ENCODE measurements at regions not wholly inside any gene's neighbourhood (a gene's known extent, or its start where the extent isn't known, plus 50 kb on each side); places are given as distances from the start of the nearest gene placed in this dataset.

DNA sequence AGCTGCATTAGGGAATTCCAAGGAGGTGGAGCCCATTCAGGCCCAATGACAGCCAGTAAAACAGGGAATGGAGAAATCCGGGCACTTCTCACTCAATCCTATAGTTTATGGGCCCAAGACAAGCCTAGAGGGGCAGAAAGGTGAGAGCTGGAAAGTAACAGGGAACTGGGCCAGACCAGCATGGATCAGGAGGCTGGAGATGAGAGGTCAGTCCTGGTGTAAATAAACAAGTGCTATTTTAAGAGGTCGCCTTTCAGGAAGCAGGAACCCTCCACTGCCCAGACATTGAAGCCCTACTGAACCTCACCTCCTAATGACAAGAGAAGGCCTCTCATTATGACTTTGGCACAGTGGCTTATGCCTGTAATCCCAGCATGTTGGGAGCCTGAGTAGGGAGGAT, 57.2 kb upstream of the TGM3 start:
- ChIA-PET POLR2A (no interaction called here), CTCF (interaction anchor here (0.6 to 1.2 kb wide), 2 partner anchors 16 to 213 kb away, joined by 3 read pairs; no protein-coding TSS in a partner anchor)
- WGBS (ENCODE audit: missing lambda C conversion rate) = 54% methylated on average over 2 of the region's 2 CpGs

DNA sequence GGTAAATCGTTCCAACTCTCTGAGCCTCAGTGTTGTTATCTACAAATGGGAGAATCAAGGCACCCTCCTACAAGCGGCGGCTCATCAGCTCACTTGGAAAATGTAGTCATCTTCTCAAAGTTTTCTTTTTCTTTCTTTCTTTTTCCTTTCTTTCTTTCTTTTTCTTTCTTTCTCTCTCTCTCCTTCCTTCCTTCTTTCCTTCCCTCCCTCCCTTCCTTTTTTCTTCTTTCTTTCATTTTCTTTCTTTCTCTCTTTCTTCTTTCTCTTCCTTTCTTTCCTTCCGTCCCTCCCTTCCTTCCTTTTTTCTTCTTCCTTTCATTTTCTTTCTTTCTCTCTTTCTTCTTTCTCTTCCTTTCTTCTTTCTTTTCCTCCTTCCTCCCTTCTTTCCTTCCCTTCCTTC, 55.0 kb upstream of the TGM3 start:
- FAIRE-seq (no peak), DNase-seq (ENCODE audit: low read depth in 1 of 2, low spot score in 1 of 2) (no peak), ATAC-seq (no peak)
- ChIA-PET CTCF (interaction anchor here (0.6 kb wide), 1 partner anchor 52 kb away, joined by 3 read pairs; no protein-coding TSS in a partner anchor), POLR2A (interaction anchor here (0.7 kb wide), 1 partner anchor 281 kb away, joined by 3 read pairs; no protein-coding TSS in a partner anchor)
- Histone ChIP-seq H3K9me3 (no peaks in the 10 kb centered on the region), H3K4me2 (no peak overlapping the region), H3K27ac (no peak overlapping the region), H3K4me1 (no peaks in the 10 kb centered on the region), H3K4me3 (no peak overlapping the region)
- WGBS (ENCODE audit: missing lambda C conversion rate) = 74% methylated on average over 4 of the region's 4 CpGs
- TF ChIP-seq MYC (IDR thresholded peaks at IDR 0.05; ENCODE audit: borderline replicate concordance, low read length) (no peak), RARB (CRISPR knock-in tag; IDR thresholded peaks at IDR 0.05) (no peak), HOXB13 (CRISPR knock-in tag; IDR thresholded peaks at IDR 0.05; ENCODE audit: low read depth) (no peak), RNF2 (IDR thresholded peaks at IDR 0.05; ENCODE audit: borderline replicate concordance, low read depth) (no peak), FOXS1 (CRISPR knock-in tag; IDR thresholded peaks at IDR 0.05) (no peak), POLR2AphosphoS2 (conservative IDR thresholded peaks at IDR 0.05; ENCODE audit: low read length) (no peak), PHF8 (IDR thresholded peaks at IDR 0.05; ENCODE audit: borderline replicate concordance, low read depth) (no peak), ZNF302 (CRISPR knock-in tag; IDR thresholded peaks at IDR 0.05) (no peak)
- TF ChIP-seq, protein P1, sequence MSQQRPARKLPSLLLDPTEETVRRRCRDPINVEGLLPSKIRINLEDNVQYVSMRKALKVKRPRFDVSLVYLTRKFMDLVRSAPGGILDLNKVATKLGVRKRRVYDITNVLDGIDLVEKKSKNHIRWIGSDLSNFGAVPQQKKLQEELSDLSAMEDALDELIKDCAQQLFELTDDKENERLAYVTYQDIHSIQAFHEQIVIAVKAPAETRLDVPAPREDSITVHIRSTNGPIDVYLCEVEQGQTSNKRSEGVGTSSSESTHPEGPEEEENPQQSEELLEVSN (IDR thresholded peaks at IDR 0.05; ENCODE audit: borderline replicate concordance, low read depth) = no peak
- TF ChIP-seq, protein P2, sequence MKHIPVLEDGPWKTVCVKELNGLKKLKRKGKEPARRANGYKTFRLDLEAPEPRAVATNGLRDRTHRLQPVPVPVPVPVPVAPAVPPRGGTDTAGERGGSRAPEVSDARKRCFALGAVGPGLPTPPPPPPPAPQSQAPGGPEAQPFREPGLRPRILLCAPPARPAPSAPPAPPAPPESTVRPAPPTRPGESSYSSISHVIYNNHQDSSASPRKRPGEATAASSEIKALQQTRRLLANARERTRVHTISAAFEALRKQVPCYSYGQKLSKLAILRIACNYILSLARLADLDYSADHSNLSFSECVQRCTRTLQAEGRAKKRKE (CRISPR knock-in tag; IDR thresholded peaks at IDR 0.05; ENCODE audit: low read depth) = no peak

More for the DNA sequence above, 57.2 kb upstream of the TGM3 start:
- H3K4me1 ChIP-seq = no peaks in the 10 kb centered on the region
- H3K4me2 ChIP-seq = no peak overlapping the region
- no peak for ATAC-seq
- FAIRE-seq = no peak
- no peak overlapping the region for H3K4me3 ChIP-seq
- H3K27ac ChIP-seq = no peak overlapping the region
- no peak for DNase-seq (ENCODE audit: low read depth in 1 of 2, low spot score in 1 of 2)
- no peak for TF ChIP-seq BHLHE40 (IDR thresholded peaks at IDR 0.05; ENCODE audit: low read depth, low read length)
- TF ChIP-seq HOXA7 (CRISPR knock-in tag; IDR thresholded peaks at IDR 0.05) = no peak
- TF ChIP-seq, protein P3, sequence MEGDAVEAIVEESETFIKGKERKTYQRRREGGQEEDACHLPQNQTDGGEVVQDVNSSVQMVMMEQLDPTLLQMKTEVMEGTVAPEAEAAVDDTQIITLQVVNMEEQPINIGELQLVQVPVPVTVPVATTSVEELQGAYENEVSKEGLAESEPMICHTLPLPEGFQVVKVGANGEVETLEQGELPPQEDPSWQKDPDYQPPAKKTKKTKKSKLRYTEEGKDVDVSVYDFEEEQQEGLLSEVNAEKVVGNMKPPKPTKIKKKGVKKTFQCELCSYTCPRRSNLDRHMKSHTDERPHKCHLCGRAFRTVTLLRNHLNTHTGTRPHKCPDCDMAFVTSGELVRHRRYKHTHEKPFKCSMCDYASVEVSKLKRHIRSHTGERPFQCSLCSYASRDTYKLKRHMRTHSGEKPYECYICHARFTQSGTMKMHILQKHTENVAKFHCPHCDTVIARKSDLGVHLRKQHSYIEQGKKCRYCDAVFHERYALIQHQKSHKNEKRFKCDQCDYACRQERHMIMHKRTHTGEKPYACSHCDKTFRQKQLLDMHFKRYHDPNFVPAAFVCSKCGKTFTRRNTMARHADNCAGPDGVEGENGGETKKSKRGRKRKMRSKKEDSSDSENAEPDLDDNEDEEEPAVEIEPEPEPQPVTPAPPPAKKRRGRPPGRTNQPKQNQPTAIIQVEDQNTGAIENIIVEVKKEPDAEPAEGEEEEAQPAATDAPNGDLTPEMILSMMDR (IDR thresholded peaks at IDR 0.05) = no peak
- TF ChIP-seq SREBF2 (IDR thresholded peaks at IDR 0.05) = no peak
- TF ChIP-seq HDAC2 (IDR thresholded peaks at IDR 0.05) = no peak
- no peak for TF ChIP-seq ZC3H11A (IDR thresholded peaks at IDR 0.05)
- no peaks in the 10 kb centered on the region for H3K9me3 ChIP-seq

DNA sequence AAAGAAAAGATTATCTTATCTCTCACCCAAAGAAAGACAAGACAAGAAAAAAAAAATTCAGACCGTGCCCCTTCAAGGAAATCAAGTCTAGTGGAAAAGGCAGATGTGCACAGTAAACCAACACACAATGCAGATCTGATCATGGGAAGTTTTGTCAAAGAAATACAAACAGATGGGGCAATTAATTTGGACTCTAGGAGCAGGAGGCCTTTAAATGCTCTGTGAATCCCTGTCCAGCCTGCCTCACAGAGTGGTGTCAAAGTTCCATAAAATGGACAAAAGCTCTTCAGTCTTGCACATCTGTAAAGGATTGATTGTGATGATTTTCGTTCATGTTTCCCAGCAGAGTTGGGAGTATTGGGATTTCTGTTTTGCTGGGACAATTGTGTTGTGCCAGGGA, 53.1 kb upstream of the TGM3 start:
- Histone ChIP-seq H3K9me3 (no peaks in the 10 kb centered on the region), H3K4me1 (no peaks in the 10 kb centered on the region), H3K4me3 (no peak overlapping the region), H3K4me2 (no peak overlapping the region), H3K27ac (no peak overlapping the region)
- FAIRE-seq = no peak
- ChIA-PET CTCF (no interaction called here), POLR2A (no interaction called here)
- DNase-seq (ENCODE audit: low read depth in 1 of 2, low spot score in 1 of 2) = no peak
- TF ChIP-seq MAFK (IDR thresholded peaks at IDR 0.05; ENCODE audit: partially characterized antibody) = no peak
- 32% methylated on average over 2 of the region's 2 CpGs for WGBS (ENCODE audit: missing lambda C conversion rate)
- no peak for ATAC-seq

DNA sequence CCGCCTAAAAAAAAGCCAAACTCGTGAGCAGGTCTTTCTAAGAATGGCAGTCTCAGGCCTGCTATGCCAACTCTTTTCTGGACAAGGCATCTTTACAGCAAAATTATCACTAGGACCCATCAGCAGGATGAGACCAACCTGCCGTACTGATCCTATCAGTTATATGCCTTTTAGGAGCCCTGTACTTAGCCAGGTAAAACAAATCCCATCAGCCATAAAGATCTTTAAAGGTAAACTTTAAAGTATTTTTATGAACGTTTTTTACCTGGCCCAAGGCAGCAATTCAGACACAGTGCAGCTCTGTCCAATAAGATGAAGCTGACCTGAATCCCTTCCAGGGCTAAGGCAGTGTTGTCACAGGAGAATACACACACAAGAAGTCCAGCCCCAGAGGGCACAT, 51.3 kb upstream of the TGM3 start:
- Histone ChIP-seq H3K9me3 (no peaks in the 10 kb centered on the region), H3K4me1 (no peaks in the 10 kb centered on the region), H3K27ac (no peak overlapping the region), H3K4me2 (no peak overlapping the region), H3K4me3 (no peak overlapping the region)
- CTCF ChIA-PET = interaction anchor here (1.7 kb wide), 1 partner anchor 9 kb away, joined by 7 read pairs; no protein-coding TSS in a partner anchor
- FAIRE-seq (no peak), DNase-seq (ENCODE audit: low read depth in 1 of 2, low spot score in 1 of 2) (no peak), ATAC-seq (no peak)
- no peak for TF ChIP-seq ESRRA (IDR thresholded peaks at IDR 0.05; ENCODE audit: borderline replicate concordance, low read length)
- TF ChIP-seq, protein P4, sequence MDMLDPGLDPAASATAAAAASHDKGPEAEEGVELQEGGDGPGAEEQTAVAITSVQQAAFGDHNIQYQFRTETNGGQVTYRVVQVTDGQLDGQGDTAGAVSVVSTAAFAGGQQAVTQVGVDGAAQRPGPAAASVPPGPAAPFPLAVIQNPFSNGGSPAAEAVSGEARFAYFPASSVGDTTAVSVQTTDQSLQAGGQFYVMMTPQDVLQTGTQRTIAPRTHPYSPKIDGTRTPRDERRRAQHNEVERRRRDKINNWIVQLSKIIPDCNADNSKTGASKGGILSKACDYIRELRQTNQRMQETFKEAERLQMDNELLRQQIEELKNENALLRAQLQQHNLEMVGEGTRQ (IDR thresholded peaks at IDR 0.05) = no peak
- no peak for TF ChIP-seq SREBF2 (IDR thresholded peaks at IDR 0.05)
- TF ChIP-seq ZC3H11A (IDR thresholded peaks at IDR 0.05) = no peak
- TF ChIP-seq HEYL (CRISPR knock-in tag; IDR thresholded peaks at IDR 0.05) = no peak
- WGBS (ENCODE audit: missing lambda C conversion rate) = 45% methylated on average over 4 of the region's 4 CpGs
- POLR2A ChIA-PET = no interaction called here

Data from A549 (cell line).